Inflammatory macrophage (primary cell): ENCODE measurements at regions not wholly inside any gene's neighbourhood (a gene's known extent, or its start where the extent isn't known, plus 50 kb on each side); places are given as distances from the start of the nearest gene placed in this dataset.

Experiments
- DNase-seq, 2 donors: peaks; one replicate each; pipeline ENCODE4 v3.0.0-alpha.2; 2020 to 2022

DNA sequence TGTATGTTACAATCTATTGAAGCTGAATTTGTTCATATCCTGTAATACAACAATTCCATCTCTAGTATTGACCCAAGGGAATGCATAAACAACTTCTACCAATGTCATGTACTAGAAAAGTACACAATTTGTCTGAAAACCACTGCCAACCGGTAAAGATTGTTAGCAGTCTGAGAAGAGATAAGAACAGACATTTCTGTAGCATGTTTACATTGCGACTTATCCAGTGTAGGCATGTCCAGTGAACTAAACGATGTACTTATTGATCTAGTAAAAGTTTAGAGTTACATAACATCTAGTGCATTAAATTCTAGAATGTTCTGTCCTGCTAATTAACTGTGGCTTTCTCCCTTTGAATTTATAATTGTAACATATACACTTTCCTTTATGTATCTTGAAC is 425.9 kb downstream of the SLITRK6 start:
- no peak for DNase-seq

DNA sequence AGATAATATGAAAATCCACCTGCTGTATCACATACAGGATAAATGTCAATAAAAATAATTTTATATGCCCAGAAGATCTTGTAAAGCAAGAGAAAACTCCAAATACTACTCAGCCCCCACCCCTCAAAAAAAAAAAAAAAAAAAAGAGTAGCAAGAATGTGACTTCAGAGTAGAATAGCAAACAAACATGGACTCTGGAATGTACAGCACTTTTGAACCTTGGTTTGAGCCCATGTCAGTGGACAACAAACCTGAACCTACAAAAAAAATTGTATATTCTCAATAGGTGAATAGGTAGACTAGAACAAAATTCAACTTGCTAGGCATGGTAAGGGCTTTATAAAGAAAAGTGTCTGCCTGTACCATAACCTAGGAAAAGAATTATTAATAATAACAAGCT is 428.0 kb downstream of the SLITRK6 start:
- no peak for DNase-seq

DNA sequence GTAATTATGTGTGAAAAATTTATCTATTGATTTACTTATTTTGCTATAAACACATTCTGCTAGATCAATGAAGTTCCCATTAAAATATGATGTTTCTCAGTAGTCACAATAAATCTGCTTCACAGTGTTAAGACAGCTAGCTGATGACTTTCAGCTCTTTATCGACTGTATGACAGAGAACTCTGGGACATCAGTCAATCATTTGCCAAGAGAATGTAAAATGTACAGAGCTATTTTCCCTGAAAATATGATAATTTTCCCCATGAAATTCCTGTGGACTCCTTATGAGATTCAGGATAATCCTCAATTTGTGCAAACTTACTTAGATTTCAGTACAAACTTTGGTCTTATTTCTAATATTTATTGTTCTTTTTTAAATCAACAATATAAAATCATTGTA is 430.5 kb downstream of the SLITRK6 start:
- no peak for DNase-seq

DNA sequence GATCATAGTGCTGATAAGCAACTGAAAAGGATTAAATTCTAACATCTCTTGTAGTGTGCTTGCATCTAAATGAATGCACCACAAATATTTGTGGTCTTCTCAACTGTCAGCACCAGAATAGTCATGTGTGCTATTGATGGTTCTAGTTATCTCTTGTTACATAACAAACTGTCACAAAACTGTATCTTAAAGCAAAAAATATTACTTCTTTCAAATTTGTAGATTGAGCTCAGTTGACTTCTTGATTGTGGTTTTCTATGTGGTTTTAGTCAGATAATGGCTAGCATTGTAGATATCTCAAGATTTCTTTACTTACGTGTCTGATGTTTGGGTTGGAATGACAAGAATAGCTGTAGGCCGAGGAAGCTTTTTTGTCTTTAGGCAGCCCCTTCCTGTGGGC is 431.3 kb downstream of the SLITRK6 start:
- DNase-seq = no peak

DNA sequence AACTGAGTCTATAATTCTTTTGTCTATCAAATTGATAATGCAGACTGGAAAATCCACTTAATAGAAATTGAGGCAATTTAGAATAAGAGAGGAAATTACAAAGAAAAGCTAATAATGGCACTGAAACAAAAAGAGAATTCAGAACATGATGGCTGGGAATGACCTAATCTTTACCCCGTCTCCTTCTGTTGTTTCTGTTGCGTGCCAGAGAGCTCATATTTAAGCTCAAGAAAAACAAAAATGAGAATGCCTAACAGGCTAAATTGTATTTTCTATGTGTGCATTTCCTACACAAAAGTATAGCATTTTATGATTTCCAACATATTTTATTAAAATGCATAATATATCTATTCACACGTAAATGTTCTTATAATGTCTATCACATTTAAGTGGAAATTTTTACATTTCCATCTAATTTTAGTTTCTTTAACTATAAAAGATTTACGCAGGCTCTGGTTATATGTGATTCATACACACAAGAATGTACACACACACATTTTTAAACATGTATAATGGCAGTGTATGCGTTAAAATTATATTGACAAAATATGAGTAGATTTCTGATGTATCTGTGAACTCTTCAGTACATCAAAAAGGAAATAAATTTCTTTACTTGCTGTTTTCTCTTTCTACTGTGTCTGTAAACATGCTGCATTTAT is 432.3 kb downstream of the SLITRK6 start:
- no peak for DNase-seq

DNA sequence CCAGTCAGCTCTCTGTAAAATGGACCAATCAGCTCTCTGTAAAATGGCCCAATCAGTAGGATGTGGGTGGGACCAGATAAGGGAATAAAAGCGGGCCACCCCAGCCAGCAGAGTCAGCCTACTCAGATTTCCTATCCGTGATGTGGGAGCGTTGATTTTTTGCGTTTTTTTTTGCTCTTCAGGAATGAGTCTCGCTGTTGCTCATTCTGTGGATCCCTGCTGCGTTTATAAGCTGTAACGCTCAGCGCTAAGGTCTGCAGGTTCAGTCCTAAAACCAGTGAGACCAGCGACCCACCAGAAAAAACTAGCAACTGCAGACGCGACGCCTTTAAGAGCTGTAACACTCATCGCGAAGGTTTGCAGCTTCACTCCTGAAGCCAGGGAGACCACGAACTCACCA is 435.7 kb downstream of the SLITRK6 start:
- no peak for DNase-seq

DNA sequence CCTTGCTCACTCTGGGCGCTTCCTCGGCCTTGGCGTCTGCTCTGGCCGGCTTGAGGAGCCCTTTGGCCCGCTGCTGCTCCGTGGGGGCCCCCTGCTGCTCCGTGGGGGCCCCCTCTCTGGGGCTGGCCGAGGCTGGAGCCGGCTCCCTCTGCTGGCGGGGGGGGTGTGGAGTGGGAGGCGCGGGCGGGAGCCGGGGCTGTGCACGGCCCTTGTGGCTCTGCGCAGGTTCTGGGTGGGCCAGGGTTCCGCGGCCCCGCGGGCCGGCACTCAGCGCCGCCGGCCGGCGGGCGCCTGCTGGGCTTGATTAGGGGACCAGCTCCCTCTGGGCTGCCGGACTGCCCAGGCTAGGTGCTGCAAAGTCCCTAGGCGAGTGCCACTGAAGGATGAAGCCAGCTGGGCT is 436.2 kb downstream of the SLITRK6 start:
- DNase-seq = no peak

DNA sequence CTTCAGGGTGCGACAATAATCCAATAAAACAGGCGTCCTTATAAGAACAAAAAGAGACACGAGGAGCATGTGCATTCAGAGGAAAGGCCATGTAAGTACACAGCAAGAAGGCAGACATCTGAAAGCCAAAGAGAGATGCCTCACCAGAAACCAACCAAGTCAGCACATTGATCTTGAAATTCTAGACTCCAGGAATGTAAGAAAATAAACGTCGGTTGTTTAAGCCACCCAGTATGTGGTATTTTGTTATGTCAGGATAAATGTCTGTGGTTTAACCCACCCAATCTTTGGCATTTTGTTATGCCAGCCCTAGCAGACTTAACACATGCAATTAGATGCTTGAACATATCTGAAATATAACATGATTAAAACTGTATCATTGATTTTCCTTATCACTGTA is 452.0 kb downstream of the SLITRK6 start:
- no peak for DNase-seq

DNA sequence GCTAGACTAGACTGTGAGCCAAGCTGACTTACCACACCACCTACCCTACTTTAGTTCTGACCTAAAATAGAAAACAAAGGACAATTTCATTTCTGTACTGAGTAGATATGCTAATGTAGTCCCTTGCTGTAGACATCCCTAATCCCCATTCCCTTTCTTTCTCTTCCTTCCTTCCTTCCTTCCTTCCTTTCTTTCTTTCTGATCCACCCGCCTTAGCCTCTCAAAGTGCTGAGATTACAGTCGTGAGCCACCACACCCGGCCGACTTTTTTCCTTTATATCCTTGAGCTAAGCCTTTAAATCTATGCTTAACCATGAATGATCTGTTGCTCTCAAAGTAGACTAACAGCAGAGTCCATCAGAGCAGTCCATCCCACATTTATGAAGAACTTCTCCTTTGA is 465.0 kb downstream of the SLITRK6 start:
- no peak for DNase-seq

DNA sequence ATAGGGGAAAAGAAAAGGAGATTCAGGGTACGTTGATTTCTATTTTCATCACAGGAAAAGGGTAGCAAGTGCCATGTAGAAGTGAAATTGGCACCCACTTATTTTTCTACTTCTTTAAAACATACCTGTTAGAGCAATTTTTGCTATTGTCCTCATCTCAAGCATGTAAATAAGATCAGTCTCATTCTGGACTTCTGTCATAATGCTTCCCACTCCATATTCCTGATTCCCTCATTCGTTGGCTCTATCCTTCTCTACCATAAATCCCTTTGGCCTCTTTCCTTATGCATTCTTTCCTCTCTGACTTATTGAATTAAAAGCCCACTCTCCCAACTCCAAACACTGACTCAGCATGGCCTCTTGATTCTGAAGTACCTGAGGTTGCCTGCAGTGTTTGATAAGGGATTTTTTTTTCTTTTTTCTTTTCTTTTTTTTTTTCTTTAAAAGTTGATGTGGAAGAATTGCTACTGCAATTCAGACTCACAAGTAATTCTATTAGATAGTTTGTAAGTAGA is 465.7 kb downstream of the SLITRK6 start:
- no peak for DNase-seq

DNA sequence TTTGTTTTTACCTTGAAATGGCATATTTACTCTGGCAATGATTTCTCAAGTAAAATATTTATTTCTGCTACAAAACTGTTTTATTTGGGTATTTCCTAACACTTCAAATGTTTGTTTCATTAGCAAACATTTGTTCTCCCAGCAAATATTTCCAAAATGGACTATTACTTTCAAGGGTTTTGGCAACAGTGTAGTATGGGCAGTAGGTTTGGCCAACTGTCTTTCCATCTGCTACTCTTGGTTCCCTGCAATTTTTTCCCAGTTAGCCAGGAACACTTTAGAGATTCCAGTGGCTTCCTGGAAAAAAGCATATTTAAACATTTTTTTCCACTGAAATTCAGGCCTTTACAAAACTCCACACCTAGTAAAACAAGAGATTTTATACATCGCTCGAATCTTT is 466.6 kb downstream of the SLITRK6 start:
- DNase-seq = no peak

DNA sequence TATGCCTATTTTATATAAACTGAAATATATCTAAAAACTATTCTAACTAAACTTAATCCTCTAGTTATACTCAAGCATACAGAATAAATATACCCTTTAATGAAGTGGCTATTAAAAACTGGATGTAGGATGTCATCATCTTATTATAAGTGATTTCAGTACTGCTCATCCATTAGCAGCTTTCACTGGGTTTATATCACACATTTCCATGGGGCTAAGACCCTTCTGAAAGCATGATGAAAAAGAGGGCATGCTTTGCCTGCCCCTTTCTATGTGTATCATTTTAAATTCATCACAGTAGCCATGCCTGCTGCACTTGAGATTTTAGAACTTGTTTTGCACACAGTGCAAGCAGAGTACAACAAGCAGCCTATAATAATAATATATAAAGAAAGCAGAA is 477.5 kb downstream of the SLITRK6 start:
- no peak for DNase-seq

DNA sequence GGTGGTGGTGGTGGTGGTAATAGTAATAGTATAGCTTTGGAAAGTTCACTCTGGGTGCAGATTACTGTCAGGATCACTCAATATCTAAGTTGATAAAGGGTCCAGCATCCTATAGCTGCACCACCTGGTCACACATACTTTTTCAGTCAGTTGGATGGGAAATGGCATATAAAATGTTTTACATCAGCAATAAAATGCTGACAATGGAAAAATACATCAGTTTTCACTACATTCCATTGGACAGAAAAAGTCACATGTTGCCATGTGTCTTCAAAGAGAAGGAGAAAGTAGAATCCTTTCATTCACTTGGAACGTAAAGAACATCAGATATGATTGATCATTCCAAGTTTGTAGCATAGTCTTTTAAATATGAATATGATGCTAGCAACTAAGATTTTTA is 481.4 kb downstream of the SLITRK6 start:
- no peak for DNase-seq

DNA sequence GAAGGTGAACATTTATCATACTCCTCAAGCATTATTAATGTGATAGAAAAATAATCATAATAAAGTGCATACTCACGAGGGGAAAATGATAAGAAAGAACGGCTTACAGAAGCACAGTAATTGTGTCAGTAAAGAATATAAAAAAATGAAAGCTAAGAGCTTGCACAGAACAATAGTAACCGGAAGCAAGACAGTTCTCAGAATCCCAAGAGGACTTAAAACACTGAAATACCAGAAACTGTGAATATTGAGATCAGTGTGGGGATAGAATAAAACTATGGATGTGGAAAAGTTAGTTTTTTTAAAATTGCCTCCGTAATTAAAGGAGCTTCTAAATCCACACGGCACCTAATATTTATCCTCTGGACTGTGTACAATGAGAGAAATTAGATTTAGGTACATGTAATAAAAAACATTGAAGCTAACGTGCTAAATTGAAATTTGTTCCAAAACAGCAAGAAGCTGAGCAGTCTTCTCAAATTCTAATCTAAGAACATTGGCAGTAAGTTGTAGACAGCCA is 482.7 kb downstream of the SLITRK6 start:
- DNase-seq = no peak

DNA sequence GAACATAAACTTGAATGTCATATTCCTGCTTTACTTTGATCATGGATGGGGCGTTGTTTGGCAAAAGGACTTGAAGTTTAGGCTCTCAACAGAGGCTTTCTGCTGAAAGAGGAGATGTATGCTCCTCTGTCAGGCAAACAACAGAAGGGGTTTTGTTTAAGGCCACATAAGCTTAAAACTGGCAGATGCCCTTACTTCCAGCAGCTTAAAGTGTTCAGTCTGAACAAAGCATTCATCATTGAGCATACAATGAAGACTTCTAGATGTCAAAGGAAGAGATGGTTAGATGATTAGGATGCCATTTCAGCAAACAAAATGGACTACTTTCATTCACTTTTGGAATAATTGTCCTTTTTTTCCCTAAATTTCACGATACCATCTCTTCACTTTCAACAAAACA is 484.5 kb downstream of the SLITRK6 start:
- DNase-seq = no peak

DNA sequence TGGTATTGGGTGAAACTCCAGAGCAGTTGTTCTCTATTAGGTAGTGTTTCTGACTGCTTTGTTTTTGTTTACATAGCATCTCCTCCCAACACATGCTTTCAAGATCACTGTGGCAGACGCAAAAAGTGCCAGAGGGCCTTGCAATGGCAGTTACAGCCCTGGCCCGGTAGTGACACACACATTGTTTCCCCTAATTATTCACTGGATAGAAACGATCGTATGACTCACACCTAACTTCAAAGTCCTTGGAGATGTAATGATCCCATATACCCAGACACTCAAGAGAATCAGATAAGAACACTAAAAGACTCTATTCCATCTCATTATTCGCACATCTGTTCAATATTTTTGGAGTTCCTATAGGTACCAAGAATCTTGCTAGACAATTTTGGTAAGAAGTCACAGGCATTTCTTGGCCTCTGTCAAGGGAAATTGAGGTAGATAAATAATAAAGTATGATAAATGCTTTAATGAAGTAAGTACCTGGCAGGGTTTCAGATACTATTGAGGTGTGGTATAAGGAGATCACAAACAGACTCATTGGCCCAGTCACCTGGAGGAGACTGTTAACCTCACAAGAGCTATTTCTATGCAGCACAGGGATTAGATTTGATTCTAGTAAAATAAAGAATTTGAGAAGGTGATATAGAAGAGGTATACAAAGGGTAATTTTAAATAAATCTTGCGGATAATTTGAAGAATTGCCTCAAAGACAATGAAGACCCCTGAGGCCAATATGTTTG is 485.3 kb downstream of the SLITRK6 start:
- no peak for DNase-seq

DNA sequence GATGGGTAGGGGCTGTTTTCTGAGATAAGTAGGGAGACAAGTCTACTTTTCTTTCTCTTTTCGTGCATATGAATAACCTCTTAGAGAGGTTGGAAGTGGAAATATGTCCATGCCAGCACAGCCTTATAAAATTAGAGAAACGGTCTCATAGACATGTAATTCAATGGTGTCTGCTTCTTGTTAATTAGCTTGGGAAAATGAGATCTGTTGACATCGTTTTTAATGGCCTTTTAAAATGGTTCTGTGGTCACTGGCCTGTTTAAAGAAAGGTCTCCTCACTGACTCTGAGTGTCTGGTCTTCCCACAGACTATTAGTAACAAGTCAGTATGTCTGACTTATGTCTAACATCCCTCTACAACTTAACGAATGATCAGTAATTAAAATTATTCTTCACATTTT is 487.1 kb downstream of the SLITRK6 start:
- no peak for DNase-seq

DNA sequence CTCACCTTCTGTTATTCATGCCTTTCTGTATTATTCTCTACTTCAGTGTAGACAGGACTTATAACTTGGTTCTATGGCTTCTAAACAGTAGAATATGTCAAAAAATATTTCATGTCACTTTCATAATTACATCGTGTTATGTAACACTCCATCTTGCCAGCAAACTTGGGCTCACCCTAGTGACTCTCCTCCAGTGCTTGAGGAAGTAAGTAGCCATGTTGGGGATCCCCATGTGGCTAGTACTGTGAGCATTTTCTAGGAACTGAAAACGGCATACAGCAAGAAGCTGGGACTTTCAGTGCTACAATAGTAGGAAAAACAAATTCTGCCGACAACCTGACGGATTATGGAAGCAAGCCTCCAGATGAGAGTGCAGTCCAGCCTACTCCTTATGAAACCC is 495.6 kb downstream of the SLITRK6 start:
- DNase-seq = no peak

DNA sequence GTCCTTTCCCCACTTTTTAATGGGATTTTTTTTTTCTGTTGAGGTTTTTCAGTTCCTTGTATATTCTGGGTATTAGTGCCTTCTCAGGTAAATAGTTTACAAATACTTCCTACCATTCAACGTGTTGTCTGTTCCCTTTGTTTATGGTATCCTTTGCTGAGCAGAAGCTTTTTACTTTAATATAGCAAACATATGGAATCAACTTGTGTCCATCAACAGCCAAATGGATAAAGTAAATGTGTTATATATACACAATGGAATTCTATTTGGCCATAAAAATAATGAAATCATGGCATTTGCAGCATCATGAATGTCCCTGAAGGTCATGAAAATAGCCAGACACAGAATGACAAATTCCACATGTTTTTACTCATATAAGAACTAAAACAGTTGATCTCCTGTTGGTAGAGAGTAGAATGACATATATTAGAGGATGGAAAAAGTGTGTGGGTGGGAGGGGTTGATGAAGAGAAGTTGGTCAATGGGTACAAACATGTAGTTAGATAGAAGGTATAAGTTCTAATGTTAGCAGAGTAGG is 500.8 kb downstream of the SLITRK6 start:
- DNase-seq = no peak

DNA sequence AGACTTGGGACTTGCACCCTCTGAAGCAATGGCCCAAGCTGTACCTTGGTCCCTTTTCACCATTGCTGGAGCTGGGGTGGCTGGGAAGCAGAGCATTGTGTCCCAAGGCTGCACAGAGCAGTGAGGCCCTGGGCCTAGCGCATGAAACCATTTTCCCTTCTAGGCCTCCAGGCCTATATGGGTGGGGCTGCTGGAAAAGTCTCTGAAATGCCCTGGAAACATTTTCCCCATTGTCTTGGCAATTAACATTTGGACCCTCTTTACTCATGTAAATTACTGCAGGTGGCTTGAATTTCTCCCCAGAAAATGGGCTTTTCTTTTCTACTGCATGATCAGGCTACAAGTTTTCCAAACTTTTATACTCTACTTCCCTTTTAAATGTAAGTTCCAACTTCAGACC is 510.5 kb downstream of the SLITRK6 start:
- DNase-seq = no peak

DNA sequence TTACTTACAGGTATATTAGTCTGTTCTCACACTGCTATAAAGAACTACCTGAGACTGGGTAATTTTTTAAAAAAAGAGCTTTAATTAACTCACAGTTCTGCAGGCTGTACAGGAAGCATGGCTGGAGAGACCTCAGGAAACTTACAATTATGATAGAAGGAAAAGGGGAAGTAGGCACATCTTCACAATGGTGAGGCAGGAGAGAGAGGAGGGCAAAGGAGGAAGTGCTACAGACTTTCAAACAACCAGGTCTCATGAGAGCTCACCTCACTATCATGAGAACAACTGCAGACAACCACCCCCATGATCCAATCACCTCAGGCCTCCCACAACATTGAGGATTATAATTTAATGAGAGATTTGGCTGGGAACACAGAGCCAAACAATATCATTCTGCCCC is 511.7 kb downstream of the SLITRK6 start:
- no peak for DNase-seq

DNA sequence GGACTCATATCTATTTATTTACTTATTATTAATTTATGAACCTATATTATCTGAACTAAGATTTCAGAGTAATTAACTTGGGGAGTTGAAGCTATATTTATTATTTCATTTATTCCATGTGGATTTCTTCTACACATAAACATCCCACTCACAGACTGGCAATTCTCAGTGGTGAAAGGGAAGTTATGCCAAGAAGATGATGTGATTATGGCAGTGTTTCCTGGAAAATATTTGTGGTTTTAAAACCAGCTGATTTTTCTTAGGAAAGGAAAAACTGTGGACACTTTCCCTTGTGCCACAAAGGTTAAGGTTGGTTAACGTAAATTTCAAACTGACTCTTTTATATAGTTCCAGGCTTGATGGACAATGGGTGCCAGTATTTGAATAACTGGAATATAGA is 513.1 kb downstream of the SLITRK6 start:
- DNase-seq = no peak

DNA sequence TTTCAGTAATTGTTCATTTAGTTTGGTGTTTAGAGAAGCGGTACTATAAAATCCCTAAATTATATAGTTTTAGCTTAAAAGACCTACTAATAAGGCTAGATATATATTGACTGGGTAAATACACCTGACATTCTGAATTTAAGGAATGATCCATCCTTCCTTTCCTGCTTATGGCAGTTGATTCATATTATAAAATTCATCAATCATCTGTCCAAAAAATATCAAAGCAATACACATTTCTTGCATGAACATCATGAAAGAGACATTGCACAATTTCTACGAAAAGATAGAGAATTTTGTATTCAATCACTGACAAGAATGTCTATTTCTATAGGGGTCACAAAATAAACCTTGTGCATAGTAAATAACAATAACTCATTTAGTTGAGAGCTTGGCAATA is 514.9 kb downstream of the SLITRK6 start:
- no peak for DNase-seq

DNA sequence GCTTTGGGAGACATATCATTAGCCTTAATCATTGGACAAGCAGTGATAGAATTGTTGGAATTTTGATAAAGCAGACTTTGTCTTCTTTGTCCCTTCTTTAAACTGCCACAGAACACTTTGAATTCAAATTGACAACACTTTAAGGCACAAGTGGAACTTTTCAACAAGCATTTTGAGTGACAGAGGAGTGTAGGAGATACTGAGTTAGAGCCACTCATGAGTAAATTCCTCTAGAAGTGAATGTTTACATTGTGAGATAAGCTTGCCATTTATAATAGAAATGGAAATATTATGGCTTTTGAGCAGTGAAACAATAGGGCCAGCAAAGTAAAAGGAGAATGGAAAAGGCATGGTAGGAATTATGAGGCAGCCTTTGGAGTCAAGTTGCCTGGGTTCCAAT is 515.8 kb downstream of the SLITRK6 start:
- no peak for DNase-seq
